ENCODE measurements at regions not wholly inside any gene's neighbourhood (a gene's known extent, or its start where the extent isn't known, plus 50 kb on each side); places are given as distances from the start of the nearest gene placed in this dataset.

GRCh38 chr2:7109533-7109885 is 192.3 kb downstream of the RNF144A start (continued):
- TF ChIP-seq CCNT2 (IDR thresholded peaks at IDR 0.05; ENCODE audit: borderline replicate concordance, extremely low read depth, insufficient read length, low read depth, low read length) (no peak), THRAP3 (IDR thresholded peaks at IDR 0.05; ENCODE audit: borderline replicate concordance) (no peak), BRD4 (IDR thresholded peaks at IDR 0.05) (no peak), ZNF431 (CRISPR knock-in tag; IDR thresholded peaks at IDR 0.05) (no peak), ZFP1 (CRISPR knock-in tag; IDR thresholded peaks at IDR 0.05) (no peak), SMARCB1 (IDR thresholded peaks at IDR 0.05; ENCODE audit: insufficient read length, low read depth) (no peak), SP2 (IDR thresholded peaks at IDR 0.05; ENCODE audit: extremely low read depth, low read depth, low read length, poor library complexity, severe bottlenecking) (no peak), ZNF699 (CRISPR knock-in tag; IDR thresholded peaks at IDR 0.05; ENCODE audit: insufficient replicate concordance) (no peak)
- TF ChIP-seq, protein P1, sequence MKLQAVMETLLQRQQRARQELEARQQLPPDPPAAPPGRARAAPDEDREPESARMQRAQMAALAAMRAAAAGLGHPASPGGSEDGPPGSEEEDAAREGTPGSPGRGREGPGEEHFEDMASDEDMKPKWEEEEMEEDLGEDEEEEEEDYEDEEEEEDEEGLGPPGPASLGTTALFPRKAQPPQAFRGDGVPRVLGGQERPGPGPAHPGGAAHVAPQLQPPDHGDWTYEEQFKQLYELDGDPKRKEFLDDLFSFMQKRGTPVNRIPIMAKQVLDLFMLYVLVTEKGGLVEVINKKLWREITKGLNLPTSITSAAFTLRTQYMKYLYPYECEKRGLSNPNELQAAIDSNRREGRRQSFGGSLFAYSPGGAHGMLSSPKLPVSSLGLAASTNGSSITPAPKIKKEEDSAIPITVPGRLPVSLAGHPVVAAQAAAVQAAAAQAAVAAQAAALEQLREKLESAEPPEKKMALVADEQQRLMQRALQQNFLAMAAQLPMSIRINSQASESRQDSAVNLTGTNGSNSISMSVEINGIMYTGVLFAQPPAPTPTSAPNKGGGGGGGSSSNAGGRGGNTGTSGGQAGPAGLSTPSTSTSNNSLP (IDR thresholded peaks at IDR 0.05; ENCODE audit: borderline replicate concordance, low read depth, low read length): no peak

- Histone ChIP-seq H4K20me1 (replicated peaks; ENCODE audit: control insufficient read depth, insufficient read depth, low read length) (no peaks in the 10 kb centered on the region), H3K9me1 (ENCODE audit: control insufficient read depth, insufficient read depth, low read length) (peaks cover 3% of the 10 kb centered on the region), H3K9ac (ENCODE audit: insufficient read depth in 1 of 2, low read depth in 2 of 2, low read length in 2 of 2) (no peak overlapping the region), H3K27ac (ENCODE audit: extremely low read depth, low read depth, low read length) (no peak overlapping the region), H3K36me3 (ENCODE audit: control insufficient read depth, insufficient read depth, low read length) (no peaks in the 10 kb centered on the region), H3K4me2 (ENCODE audit: insufficient read depth, low read length) (no peak overlapping the region), H3K27me3 (ENCODE audit: control insufficient read depth in 2 of 2, insufficient read depth in 2 of 2, low read length in 2 of 2) (peaks cover 5 to 14% of the 10 kb centered on the region in 2 experiments; a peak in 4 of 5 replicates), H3K4me3 (no peak overlapping the region), H3K4me1 (replicated peaks in 1 of 2; ENCODE audit: control insufficient read depth in 2 of 2, insufficient read depth in 2 of 2, low read length in 2 of 2) (no peaks in the 10 kb centered on the region), H3K9me3 (replicated peaks; ENCODE audit: control insufficient read depth, insufficient read depth, low read depth, low read length) (no peaks in the 10 kb centered on the region), H2AFZ (ENCODE audit: low read depth, low read length) (no peak overlapping the region), H3K79me2 (ENCODE audit: control insufficient read depth, insufficient read depth, low read length) (no peaks in the 10 kb centered on the region)
- TF ChIP-seq MTA3 (IDR thresholded peaks at IDR 0.05; ENCODE audit: borderline replicate concordance) (no peak), ZNF217 (CRISPR knock-in tag; IDR thresholded peaks at IDR 0.05) (no peak), PHF20 (IDR thresholded peaks at IDR 0.05; ENCODE audit: partially characterized antibody) (no peak), MEF2D (tag; conservative IDR thresholded peaks at IDR 0.05; ENCODE audit: low read depth) (no peak), SPI1 (IDR thresholded peaks at IDR 0.05; ENCODE audit: borderline replicate concordance, low read depth, low read length) (no peak)
- TF ChIP-seq, protein P2, sequence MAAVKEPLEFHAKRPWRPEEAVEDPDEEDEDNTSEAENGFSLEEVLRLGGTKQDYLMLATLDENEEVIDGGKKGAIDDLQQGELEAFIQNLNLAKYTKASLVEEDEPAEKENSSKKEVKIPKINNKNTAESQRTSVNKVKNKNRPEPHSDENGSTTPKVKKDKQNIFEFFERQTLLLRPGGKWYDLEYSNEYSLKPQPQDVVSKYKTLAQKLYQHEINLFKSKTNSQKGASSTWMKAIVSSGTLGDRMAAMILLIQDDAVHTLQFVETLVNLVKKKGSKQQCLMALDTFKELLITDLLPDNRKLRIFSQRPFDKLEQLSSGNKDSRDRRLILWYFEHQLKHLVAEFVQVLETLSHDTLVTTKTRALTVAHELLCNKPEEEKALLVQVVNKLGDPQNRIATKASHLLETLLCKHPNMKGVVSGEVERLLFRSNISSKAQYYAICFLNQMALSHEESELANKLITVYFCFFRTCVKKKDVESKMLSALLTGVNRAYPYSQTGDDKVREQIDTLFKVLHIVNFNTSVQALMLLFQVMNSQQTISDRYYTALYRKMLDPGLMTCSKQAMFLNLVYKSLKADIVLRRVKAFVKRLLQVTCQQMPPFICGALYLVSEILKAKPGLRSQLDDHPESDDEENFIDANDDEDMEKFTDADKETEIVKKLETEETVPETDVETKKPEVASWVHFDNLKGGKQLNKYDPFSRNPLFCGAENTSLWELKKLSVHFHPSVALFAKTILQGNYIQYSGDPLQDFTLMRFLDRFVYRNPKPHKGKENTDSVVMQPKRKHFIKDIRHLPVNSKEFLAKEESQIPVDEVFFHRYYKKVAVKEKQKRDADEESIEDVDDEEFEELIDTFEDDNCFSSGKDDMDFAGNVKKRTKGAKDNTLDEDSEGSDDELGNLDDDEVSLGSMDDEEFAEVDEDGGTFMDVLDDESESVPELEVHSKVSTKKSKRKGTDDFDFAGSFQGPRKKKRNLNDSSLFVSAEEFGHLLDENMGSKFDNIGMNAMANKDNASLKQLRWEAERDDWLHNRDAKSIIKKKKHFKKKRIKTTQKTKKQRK (IDR thresholded peaks at IDR 0.05; ENCODE audit: borderline replicate concordance, low read depth, low read length): no peak
- intact Hi-C loops (cut with micrococcal nuclease) (no loop called here), in situ Hi-C loops (cut with MboI) (no loop called here)
- BruUV-seq (replicated peaks): no TSS peak
- FAIRE-seq (no peak), DNase-seq (ENCODE audit: extremely low read depth in 1 of 4, low spot score in 3 of 4) (no peak), ATAC-seq (no peak)
- POLR2A ChIA-PET: interaction anchor here (0.5 kb wide), 1 partner anchor 43 kb away, joined by 3 read pairs; no protein-coding TSS in a partner anchor
- CTCF ChIA-PET (ENCODE audit: low intra/inter-chr PET ratio): no interaction called here
These were observed 194.4 kb downstream of the RNF144A start for GRCh38 chr2:7111626-7112025.

Measured in K562 (cell line).